Astrocyte of the spinal cord (primary cell): ENCODE measurements at regions not wholly inside any gene's neighbourhood (a gene's known extent, or its start where the extent isn't known, plus 50 kb on each side); places are given as distances from the start of the nearest gene placed in this dataset.

Experiments
- DNase-seq: peaks from one replicate; pipeline ENCODE4 v3.0.0; 2011; ENCODE audit warnings: low read depth, low spot score
- H3K4me3 ChIP-seq: 2 replicates; pipeline ENCODE4 v1.5.1; 2011; ENCODE audit warnings: low read depth, mild to moderate bottlenecking, low read length, moderate library complexity
- in situ Hi-C: cut with HindIII; loops from 2 replicates; pipeline ENCODE4 v1.10.0; 2017; ENCODE audit warnings: low sequenced_read_pairs
- TF ChIP-seq, protein P1 (sequence below): IDR thresholded peaks from 2 replicates; pipeline ENCODE4 v1.5.1; 2012; ENCODE audit warnings: low read depth, mild to moderate bottlenecking, low read length, inconsistent platforms

DNA sequence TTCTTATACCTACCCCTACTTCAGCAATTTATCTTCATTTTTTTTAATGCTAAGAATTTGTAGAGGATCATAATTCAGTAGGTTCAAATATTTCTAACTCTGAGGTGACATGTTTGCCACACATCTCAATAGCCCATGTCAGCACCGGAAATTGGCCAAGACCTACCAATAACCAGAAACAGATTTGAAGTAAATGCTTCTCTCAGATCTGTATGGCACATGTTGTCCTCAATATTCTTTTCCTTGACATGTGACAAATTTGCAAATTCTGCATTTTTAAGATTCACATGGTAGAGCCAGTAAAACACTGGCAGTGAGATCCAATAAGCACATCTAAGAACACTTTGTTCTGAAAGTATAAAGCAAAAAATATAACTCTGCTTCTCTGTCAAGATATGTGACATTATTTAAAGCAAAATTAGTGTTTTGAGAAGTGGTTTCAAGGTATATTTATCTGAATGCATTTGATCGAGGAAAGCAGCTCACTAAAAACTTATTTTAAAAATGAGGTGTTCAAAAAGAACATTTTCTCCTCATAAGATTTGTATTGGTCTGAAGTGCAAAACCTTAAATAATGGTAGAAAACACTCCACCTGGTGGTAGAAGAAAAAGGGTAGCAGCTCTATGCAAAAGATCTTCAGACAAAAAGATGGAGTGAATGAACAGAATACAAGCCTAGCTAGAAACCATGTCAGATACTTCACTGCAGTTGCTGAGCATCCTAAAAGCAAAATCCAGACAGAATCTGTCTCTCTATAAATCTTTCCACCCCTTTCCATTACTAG is 513.8 kb upstream of the FAM241A start:
- no peak overlapping the region for H3K4me3 ChIP-seq
- in situ Hi-C loops = no loop called here
- DNase-seq = peak; percentile 36
- TF ChIP-seq, protein P1, sequence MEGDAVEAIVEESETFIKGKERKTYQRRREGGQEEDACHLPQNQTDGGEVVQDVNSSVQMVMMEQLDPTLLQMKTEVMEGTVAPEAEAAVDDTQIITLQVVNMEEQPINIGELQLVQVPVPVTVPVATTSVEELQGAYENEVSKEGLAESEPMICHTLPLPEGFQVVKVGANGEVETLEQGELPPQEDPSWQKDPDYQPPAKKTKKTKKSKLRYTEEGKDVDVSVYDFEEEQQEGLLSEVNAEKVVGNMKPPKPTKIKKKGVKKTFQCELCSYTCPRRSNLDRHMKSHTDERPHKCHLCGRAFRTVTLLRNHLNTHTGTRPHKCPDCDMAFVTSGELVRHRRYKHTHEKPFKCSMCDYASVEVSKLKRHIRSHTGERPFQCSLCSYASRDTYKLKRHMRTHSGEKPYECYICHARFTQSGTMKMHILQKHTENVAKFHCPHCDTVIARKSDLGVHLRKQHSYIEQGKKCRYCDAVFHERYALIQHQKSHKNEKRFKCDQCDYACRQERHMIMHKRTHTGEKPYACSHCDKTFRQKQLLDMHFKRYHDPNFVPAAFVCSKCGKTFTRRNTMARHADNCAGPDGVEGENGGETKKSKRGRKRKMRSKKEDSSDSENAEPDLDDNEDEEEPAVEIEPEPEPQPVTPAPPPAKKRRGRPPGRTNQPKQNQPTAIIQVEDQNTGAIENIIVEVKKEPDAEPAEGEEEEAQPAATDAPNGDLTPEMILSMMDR = peak; percentile 62

DNA sequence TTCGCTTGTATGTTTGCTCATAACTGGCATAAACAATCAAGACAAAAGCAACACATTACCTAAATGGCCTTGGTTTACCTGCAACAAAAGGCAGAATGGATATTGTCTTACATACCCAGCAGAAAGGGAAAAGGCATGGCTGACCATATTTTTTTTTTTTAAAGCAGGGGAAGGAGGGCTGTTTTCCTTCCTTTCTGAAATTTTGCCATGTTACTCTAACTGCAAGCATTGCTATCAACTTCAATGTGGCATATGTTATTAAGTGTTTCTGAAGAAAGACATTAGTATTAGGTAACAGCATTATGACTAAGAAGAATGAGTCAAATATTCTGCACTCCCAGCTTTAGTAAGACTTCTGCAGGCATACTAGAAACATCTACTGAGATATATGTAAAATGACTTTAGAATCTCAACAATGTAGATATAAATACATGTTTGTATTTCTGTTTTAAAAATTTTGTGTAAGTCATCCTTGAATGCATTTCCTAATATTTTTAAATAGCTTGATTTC is 512.6 kb upstream of the FAM241A start:
- TF ChIP-seq, protein P1 = no peak
- no peak for DNase-seq
- in situ Hi-C loops = no loop called here
- H3K4me3 ChIP-seq = no peak overlapping the region

DNA sequence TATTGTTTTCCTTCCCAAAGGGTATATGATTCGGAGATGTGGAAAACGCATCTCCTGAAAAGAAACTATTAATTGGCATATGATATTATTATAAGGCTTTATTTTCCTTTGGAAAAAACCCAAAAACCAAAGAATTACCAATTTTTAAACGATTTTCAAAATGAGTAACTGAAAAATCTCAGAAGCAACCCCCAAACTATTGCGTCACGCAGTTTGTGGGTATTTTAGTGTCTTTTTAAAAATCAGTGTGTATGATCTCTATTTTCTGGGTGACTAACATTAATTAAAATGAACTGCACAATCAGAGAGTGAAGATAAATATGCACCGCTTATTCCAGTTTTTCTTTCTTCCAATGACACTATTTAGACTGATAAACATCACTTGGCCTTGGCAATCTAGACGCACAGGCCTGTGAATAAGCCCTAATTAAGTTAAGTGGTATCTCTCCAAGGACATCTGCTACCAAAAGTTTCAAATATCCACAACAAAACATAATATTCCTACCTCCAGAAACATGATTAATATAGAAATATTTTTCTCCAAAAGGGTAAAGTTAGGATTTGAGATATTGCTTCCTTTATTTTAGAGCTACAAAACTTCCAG is 511.5 kb upstream of the FAM241A start:
- TF ChIP-seq, protein P1 = no peak
- in situ Hi-C loops = no loop called here
- H3K4me3 ChIP-seq = no peak overlapping the region
- DNase-seq = no peak

DNA sequence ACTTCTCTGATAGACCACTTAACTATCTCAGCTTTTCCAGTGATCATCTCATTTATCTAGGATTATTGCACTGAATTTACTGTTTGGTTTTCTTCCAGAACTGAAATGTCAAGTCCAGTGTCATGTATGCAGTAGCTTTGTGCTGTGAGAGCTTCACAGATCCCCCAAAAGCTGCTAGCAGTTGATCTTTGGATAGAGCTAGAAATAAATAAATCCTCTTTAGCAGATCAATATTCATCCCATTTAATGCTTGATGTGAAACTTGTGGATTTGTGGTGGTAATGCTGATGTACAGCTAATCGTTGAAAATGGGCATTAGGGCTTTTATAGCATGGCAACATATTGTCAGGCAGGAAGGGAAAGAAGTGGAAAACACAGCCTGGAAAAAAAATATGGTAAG is 509.6 kb upstream of the FAM241A start:
- in situ Hi-C loops = no loop called here

DNA sequence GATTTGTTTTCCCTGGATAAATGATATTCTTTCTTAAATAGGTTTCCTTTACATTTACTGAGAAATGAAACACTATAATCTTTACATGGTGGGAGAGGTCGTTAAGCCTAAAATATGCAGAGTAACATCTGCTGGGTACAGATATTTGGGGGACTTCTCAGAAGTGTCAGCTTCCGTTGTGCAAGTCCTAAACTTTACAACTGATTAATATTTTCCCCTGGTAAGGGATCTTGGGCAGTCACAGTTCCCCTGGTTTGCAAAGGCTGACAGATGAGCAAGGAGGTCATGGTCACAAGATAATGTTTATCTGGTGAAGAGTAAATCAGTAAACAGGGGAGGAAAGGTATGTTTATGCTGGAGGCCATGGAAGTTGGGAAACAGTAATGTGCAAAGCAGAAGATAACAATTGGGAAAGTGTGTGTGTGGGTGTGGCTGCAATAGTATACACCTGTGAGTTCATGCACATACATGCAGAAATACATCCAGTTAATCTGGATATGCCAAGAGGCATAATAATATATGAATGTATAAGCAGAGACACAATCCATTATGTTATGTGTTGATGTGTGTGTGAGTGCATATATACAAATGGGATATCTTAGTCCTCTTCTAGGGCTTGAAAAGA is 508.2 kb upstream of the FAM241A start:
- DNase-seq = no peak
- H3K4me3 ChIP-seq = no peak overlapping the region
- TF ChIP-seq, protein P1 = no peak
- in situ Hi-C loops = no loop called here

More for the DNA sequence above, 509.6 kb upstream of the FAM241A start:
- no peak overlapping the region for H3K4me3 ChIP-seq
- TF ChIP-seq, protein P1 = no peak
- no peak for DNase-seq

DNA sequence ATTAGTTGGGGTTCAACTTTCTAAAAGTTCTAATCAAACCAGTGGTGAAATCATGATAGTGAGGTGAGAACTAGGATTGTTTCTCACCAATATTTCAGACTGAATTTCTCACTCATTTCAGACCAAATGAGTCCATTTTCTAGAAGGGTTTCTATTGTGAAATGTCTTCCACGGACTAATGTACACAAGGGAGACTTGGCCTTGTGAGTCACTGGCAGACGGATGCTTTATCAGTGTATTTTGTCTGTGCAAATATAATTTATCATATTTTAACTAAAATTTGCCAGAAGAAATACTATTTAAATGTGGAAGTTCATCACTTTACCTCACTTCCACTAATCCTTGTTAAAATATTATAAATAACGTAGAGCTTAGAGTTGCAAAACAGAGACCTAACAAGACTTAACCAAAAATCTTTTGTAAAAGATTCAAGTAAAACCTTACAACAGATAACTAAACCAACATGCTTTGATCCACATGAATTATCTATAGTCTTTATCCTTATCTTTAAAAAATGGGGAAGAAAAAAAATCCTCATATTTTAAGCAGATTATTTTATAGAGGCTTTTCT is 506.0 kb upstream of the FAM241A start:
- TF ChIP-seq, protein P1 = no peak
- in situ Hi-C loops = no loop called here
- no peak overlapping the region for H3K4me3 ChIP-seq
- DNase-seq = no peak
